Astrocyte (in vitro differentiated cells and primary cell): ENCODE measurements at regions not wholly inside any gene's neighbourhood (a gene's known extent, or its start where the extent isn't known, plus 50 kb on each side); places are given as distances from the start of the nearest gene placed in this dataset.
A peak's percentile ranks its signal among the peaks of the same experiment; 100 is the strongest.

Source experiments
- DNase-seq: peaks from one replicate; pipeline ENCODE4 v3.0.0-alpha.2; 2010; ENCODE audit warnings: low read depth
- FAIRE-seq: peaks from 2 replicates; lab custom pipeline; 2011; peaks lifted over from hg19 to GRCh38; lab: Jason Lieb, UNC
- H2AFZ ChIP-seq: 2 replicates; pipeline ENCODE4 v1.6.0; 2012; ENCODE audit warnings: low read depth, low read length, inconsistent platforms
- H3K27ac ChIP-seq: 2 replicates; pipeline ENCODE4 v1.5.1; 2011; ENCODE audit warnings: low read depth, low read length, inconsistent platforms
- H3K27me3 ChIP-seq: 2 replicates; pipeline ENCODE4 v1.6.0; 2011; ENCODE audit warnings: low read length, inconsistent platforms; ENCODE audit not compliant: insufficient read depth
- H3K36me3 ChIP-seq: 2 replicates; pipeline ENCODE4 v1.5.1; 2011; ENCODE audit warnings: low read length, inconsistent platforms; ENCODE audit not compliant: insufficient read depth
- H3K4me1 ChIP-seq: 2 replicates; pipeline ENCODE4 v1.5.1; 2011; ENCODE audit warnings: low read length, inconsistent platforms; ENCODE audit not compliant: insufficient read depth
- H3K4me2 ChIP-seq: 2 replicates; pipeline ENCODE4 v1.6.0; 2012; ENCODE audit warnings: low read length, inconsistent platforms
- H3K4me3 ChIP-seq: 2 replicates; pipeline ENCODE4 v1.5.1; 2011; ENCODE audit warnings: low read depth, mild to moderate bottlenecking, low read length, inconsistent platforms; ENCODE audit not compliant: insufficient read depth
- H3K79me2 ChIP-seq: 2 replicates; pipeline ENCODE4 v1.6.0; 2012; ENCODE audit warnings: mild to moderate bottlenecking, low read length, inconsistent platforms; ENCODE audit not compliant: insufficient read depth
- H3K9ac ChIP-seq: 2 replicates; pipeline ENCODE4 v1.6.0; 2012; ENCODE audit warnings: mild to moderate bottlenecking, low read length, inconsistent platforms
- H3K9me3 ChIP-seq: 2 replicates; pipeline ENCODE4 v1.5.1; 2012; ENCODE audit warnings: low read depth, mild to moderate bottlenecking, low read length, inconsistent platforms; ENCODE audit not compliant: insufficient read depth
- H4K20me1 ChIP-seq: 2 replicates; pipeline ENCODE4 v1.6.0; 2012; ENCODE audit warnings: low read length, inconsistent platforms; ENCODE audit not compliant: insufficient read depth
- H3K27ac Mint-ChIP-seq: one replicate; pipeline ENCODE4 v1.8.0; 2021; ENCODE audit warnings: mild to moderate bottlenecking, mixed read lengths; ENCODE audit not compliant: unreplicated experiment
- H3K27me3 Mint-ChIP-seq: one replicate; pipeline ENCODE4 v1.8.0; 2021; ENCODE audit warnings: low read depth, mixed read lengths; ENCODE audit not compliant: unreplicated experiment
- H3K36me3 Mint-ChIP-seq: one replicate; pipeline ENCODE4 v1.8.0; 2021; ENCODE audit warnings: low read depth, mixed read lengths; ENCODE audit not compliant: unreplicated experiment
- H3K4me1 Mint-ChIP-seq: one replicate; pipeline ENCODE4 v1.8.0; 2021; ENCODE audit warnings: low read depth, mixed read lengths; ENCODE audit not compliant: unreplicated experiment
- H3K4me3 Mint-ChIP-seq: one replicate; pipeline ENCODE4 v1.8.0; 2021; ENCODE audit warnings: mild to moderate bottlenecking, moderate library complexity, mixed read lengths; ENCODE audit not compliant: unreplicated experiment
- H3K9me3 Mint-ChIP-seq: one replicate; pipeline ENCODE4 v1.8.0; 2021; ENCODE audit warnings: mild to moderate bottlenecking, mixed read lengths; ENCODE audit not compliant: unreplicated experiment
- CTCF ChIP-seq: IDR thresholded peaks from 2 replicates; pipeline ENCODE4 v1.5.1; 2011; ENCODE audit warnings: low read depth, mild to moderate bottlenecking, inconsistent platforms, low read length, moderate library complexity; ENCODE audit not compliant: insufficient read depth
- EZH2 ChIP-seq: IDR thresholded peaks from 2 replicates; pipeline ENCODE4 v1.6.1; 2012; ENCODE audit warnings: mild to moderate bottlenecking, low read length, inconsistent platforms; ENCODE audit not compliant: insufficient read depth

DNA sequence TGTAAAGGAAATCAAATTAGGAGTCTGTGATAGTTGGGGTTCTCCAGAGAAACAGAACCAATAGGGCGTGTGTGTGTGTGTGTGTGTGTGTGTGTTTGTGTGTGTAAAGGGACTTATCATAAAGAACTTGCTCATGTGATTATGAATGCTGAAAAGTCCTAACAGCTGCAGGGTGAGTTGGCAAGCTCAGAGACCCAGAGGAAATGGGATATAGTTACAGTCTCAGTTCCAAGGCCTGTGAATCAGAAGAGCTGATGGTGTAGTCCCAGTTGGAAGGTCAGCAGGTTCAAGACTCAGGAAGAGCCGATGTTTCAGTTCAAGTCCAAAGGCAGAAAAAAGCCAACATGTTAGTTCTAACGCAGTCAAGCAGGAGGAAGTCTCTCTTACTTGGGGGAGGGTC is 214.2 kb downstream of the ELAVL2 start:
- peak; percentile 23 for DNase-seq
- no peak overlapping the region for H3K9ac ChIP-seq
- FAIRE-seq, result no peak
- Mint-ChIP-seq H3K9me3 (no peaks in the 10 kb centered on the region), H3K4me1 (peaks cover 3% of the 10 kb centered on the region), H3K27me3 (no peaks in the 10 kb centered on the region), H3K36me3 (peaks cover 14% of the 10 kb centered on the region), H3K4me3 (no peak overlapping the region), H3K27ac (no peak overlapping the region)
- H3K79me2 ChIP-seq, result no peaks in the 10 kb centered on the region
- TF ChIP-seq EZH2 (no peak), CTCF (no peak)
- no peaks in the 10 kb centered on the region for H4K20me1 ChIP-seq
- H2AFZ ChIP-seq, result no peak overlapping the region
- peaks cover 3% of the 10 kb centered on the region for H3K4me1 ChIP-seq
- no peaks in the 10 kb centered on the region for H3K27me3 ChIP-seq
- H3K27ac ChIP-seq, result no peak overlapping the region
- no peak overlapping the region for H3K4me3 ChIP-seq
- no peak overlapping the region for H3K4me2 ChIP-seq
- H3K36me3 ChIP-seq, result no peaks in the 10 kb centered on the region
- H3K9me3 ChIP-seq, result no peaks in the 10 kb centered on the region

DNA sequence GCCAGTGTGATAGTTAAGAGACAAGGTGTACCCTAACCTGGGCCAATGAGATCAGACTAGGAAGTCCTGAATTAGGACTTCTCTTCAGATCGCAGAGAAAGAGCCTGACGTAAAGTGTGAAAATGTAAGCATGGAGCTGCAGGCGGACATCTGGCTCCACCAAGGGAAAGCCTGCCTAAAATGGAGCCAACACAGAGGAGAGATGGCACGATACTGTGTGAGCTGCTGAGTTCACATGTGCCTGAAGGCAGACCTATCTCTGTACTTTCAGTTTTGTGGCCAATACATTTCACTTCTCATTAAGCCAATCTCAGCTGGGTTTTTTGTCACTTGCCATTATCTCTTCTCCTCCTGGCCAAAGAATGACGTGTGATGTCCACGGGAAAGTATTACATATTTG is 210.5 kb downstream of the ELAVL2 start:
- Mint-ChIP-seq H3K27me3 (no peaks in the 10 kb centered on the region), H3K36me3 (peaks cover 21% of the 10 kb centered on the region), H3K4me1 (peaks cover 3% of the 10 kb centered on the region), H3K9me3 (no peaks in the 10 kb centered on the region), H3K27ac (no peak overlapping the region), H3K4me3 (no peak overlapping the region)
- FAIRE-seq (no peak), DNase-seq (no peak)
- Histone ChIP-seq H3K4me2 (no peak overlapping the region), H4K20me1 (no peaks in the 10 kb centered on the region), H2AFZ (no peak overlapping the region), H3K4me1 (peaks cover 4% of the 10 kb centered on the region), H3K9ac (no peak overlapping the region), H3K9me3 (no peaks in the 10 kb centered on the region), H3K4me3 (no peak overlapping the region), H3K79me2 (no peaks in the 10 kb centered on the region), H3K27me3 (no peaks in the 10 kb centered on the region), H3K27ac (no peak overlapping the region), H3K36me3 (no peaks in the 10 kb centered on the region)
- TF ChIP-seq EZH2, result no peak
- TF ChIP-seq CTCF, result no peak

DNA sequence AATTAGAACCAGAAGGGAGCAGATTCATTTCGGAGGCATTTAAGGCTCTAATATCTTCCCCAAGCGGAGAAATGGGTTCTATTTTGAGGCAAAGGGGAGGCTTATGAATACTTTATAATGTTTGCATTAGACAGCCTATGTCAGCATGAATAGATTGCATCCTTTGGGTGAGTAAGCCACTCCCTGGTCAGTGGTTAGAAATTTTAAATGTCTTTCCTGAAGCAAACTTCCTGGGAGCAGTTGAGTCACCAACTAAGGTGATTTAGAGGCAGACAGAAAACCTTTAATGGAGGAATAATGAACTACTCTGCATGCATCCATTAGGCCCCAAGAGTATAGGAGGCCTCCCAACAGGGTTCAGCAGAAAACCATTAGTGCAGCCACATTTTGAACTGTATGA is 204.9 kb downstream of the ELAVL2 start:
- Histone ChIP-seq H3K4me2 (peak overlapping the region; percentile 64), H2AFZ (peak overlapping the region; percentile 55), H3K4me1 (peaks cover 17% of the 10 kb centered on the region), H3K9ac (no peak overlapping the region), H3K79me2 (no peaks in the 10 kb centered on the region), H3K27ac (no peak overlapping the region), H4K20me1 (no peaks in the 10 kb centered on the region), H3K9me3 (no peaks in the 10 kb centered on the region), H3K4me3 (peak overlapping the region; percentile 18), H3K27me3 (no peaks in the 10 kb centered on the region), H3K36me3 (no peaks in the 10 kb centered on the region)
- DNase-seq (peak; percentile 73), FAIRE-seq (no peak)
- H3K27ac Mint-ChIP-seq, result no peak overlapping the region
- H3K4me3 Mint-ChIP-seq, result no peak overlapping the region
- H3K4me1 Mint-ChIP-seq, result peaks cover 22% of the 10 kb centered on the region
- H3K36me3 Mint-ChIP-seq, result peaks cover 11% of the 10 kb centered on the region
- TF ChIP-seq EZH2 (no peak), CTCF (no peak)
- H3K9me3 Mint-ChIP-seq, result no peaks in the 10 kb centered on the region
- no peaks in the 10 kb centered on the region for H3K27me3 Mint-ChIP-seq
